ENCODE measurements at regions not wholly inside any gene's neighbourhood (a gene's known extent, or its start where the extent isn't known, plus 50 kb on each side); places are given as distances from the start of the nearest gene placed in this dataset.

DNA sequence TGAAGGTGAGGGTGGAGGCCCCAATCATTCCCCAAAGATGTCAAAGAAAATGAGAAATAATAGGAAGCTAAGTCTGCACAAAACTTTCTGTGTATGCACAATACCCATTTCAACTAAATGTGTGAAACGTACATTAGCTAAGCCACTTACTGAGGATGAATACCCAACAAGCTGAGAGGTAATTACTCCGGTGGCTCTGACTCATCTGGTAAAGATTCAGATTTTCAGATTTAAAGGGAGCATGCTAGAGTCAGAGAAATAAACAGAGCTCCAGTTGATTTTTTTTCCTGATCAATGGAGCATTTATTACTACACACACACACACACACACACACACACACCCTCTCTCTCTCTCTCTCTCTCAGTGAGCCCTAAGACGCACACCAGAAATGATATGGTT lies 194.8 kb upstream of the ARGLU1 start:
- Mint-ChIP-seq H3K9me3 (peaks cover 2% of the 10 kb centered on the region), H3K27me3 (ENCODE audit: low read depth) (no peaks in the 10 kb centered on the region), H3K4me3 (no peak overlapping the region), H3K36me3 (ENCODE audit: low read depth) (peaks cover 3% of the 10 kb centered on the region), H3K4me1 (peaks cover 9% of the 10 kb centered on the region), H3K27ac (ENCODE audit: unreplicated experiment) (no peak overlapping the region)
- DNase-seq (ENCODE audit: low read depth, low spot score) = no peak
- TF ChIP-seq, protein P1, sequence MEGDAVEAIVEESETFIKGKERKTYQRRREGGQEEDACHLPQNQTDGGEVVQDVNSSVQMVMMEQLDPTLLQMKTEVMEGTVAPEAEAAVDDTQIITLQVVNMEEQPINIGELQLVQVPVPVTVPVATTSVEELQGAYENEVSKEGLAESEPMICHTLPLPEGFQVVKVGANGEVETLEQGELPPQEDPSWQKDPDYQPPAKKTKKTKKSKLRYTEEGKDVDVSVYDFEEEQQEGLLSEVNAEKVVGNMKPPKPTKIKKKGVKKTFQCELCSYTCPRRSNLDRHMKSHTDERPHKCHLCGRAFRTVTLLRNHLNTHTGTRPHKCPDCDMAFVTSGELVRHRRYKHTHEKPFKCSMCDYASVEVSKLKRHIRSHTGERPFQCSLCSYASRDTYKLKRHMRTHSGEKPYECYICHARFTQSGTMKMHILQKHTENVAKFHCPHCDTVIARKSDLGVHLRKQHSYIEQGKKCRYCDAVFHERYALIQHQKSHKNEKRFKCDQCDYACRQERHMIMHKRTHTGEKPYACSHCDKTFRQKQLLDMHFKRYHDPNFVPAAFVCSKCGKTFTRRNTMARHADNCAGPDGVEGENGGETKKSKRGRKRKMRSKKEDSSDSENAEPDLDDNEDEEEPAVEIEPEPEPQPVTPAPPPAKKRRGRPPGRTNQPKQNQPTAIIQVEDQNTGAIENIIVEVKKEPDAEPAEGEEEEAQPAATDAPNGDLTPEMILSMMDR (conservative IDR thresholded peaks at IDR 0.05) = no peak

DNA sequence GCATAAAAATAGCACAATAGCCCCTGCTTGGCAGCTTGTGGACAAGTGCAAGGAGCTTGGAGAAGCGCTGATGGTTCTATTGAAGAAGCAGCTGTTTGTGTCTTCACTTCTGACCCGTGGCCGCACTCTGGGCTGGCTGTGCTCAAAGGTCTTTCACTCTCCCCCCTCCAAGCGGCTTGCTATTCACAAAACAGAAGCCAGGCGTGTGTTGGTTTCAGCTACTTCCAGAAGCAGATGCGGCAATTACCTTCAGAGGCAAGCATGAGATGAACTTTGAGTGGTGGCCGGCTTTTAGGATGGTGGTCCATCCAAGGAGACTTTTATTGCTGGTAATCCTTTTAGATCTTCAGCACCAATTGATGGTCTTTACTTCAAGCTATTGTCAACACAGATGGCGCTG lies 188.5 kb upstream of the ARGLU1 start:
- Mint-ChIP-seq H3K36me3 (ENCODE audit: low read depth) (no peaks in the 10 kb centered on the region), H3K27ac (ENCODE audit: unreplicated experiment) (peak overlapping the region; percentile 98), H3K27me3 (ENCODE audit: low read depth) (no peaks in the 10 kb centered on the region), H3K9me3 (no peaks in the 10 kb centered on the region), H3K4me3 (peak overlapping the region; percentile 50), H3K4me1 (peaks cover 61% of the 10 kb centered on the region)
- TF ChIP-seq, protein P1 (conservative IDR thresholded peaks at IDR 0.05) = no peak
- peak; percentile 56 for DNase-seq (ENCODE audit: low read depth, low spot score)

DNA sequence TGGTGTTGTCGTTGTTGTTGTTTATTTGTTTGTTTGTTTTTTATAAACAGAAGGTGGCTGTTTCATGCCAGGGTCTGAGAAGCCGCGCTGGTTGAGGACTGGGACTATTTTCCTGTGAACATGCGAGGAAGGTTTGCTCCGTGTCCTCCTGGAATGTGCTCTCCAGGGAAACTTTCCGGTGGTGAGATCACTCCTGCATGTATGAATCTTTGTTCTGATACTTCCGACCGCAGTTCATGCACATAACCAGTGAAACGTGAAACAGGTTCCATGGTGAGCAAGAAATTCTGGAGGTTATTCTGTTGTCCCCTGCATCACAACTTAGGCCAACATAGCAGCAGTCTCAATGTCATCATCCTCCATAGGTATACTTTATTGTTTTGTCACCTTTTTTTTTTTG lies 187.6 kb upstream of the ARGLU1 start:
- no peaks in the 10 kb centered on the region for H3K27me3 Mint-ChIP-seq (ENCODE audit: low read depth)
- H3K9me3 Mint-ChIP-seq = no peaks in the 10 kb centered on the region
- TF ChIP-seq, protein P1 (conservative IDR thresholded peaks at IDR 0.05) = no peak
- H3K36me3 Mint-ChIP-seq (ENCODE audit: low read depth) = no peaks in the 10 kb centered on the region
- DNase-seq (ENCODE audit: low read depth, low spot score) = no peak
- H3K4me3 Mint-ChIP-seq = peak overlapping the region; percentile 82
- peak overlapping the region; percentile 98 for H3K27ac Mint-ChIP-seq (ENCODE audit: unreplicated experiment)
- peaks cover 61% of the 10 kb centered on the region for H3K4me1 Mint-ChIP-seq

DNA sequence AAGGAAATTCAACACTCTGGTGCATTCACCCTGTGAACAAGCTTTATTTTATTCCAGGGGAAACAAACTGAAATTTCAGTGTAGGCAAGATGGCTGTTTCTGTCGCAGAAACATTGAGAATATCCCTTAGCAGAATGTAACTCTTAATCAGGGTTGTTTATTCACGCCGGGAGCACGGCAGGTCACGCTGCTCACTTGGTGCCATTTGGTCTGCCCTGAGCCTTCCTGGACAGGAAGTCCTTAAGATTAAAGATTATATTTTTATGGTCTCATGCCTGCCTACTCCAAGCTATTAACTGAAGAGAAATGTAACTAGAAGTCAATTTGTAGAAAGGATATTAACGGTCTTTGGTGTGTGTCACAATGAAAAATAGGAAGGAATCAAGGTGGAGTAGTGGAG lies 185.3 kb upstream of the ARGLU1 start:
- H3K36me3 Mint-ChIP-seq (ENCODE audit: low read depth) = no peaks in the 10 kb centered on the region
- H3K4me1 Mint-ChIP-seq = peaks cover 57% of the 10 kb centered on the region
- H3K27me3 Mint-ChIP-seq (ENCODE audit: low read depth) = no peaks in the 10 kb centered on the region
- peak overlapping the region; percentile 67 for H3K4me3 Mint-ChIP-seq
- TF ChIP-seq, protein P1 (conservative IDR thresholded peaks at IDR 0.05) = no peak
- peak overlapping the region; percentile 86 for H3K27ac Mint-ChIP-seq (ENCODE audit: unreplicated experiment)
- no peaks in the 10 kb centered on the region for H3K9me3 Mint-ChIP-seq
- no peak for DNase-seq (ENCODE audit: low read depth, low spot score)

DNA sequence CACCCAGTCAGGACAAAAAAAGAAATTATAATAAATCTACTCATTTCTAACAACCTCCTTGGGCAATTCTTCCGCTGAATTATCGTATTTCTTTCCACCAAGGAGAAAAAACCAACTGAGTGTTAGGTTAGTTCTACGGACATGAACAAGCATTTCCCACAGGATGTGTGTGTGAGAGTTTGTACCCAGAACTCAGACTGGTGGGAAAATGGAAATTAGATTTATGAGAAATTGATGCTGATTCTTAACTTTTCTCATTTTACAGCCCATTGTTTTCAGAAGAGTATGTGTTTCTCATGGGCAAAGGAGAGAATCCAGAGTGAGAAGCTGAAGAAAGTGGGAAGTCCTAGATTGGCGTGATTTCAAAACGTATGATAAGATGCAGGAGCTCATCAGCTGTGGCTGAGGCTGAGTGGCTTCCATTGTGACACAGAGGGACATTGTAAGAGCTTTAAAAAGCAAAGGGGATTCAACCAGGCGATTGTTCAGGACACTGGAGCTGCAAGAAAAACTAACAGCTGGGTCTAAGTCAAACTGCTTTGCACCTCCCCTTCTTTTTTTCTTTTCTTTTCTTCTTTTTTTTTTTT lies 184.7 kb upstream of the ARGLU1 start:
- DNase-seq (ENCODE audit: low read depth, low spot score) = no peak
- H3K36me3 Mint-ChIP-seq (ENCODE audit: low read depth) = no peaks in the 10 kb centered on the region
- TF ChIP-seq, protein P1 (conservative IDR thresholded peaks at IDR 0.05) = no peak
- peak overlapping the region; percentile 70 for H3K4me3 Mint-ChIP-seq
- no peaks in the 10 kb centered on the region for H3K9me3 Mint-ChIP-seq
- H3K4me1 Mint-ChIP-seq = peaks cover 52% of the 10 kb centered on the region
- peak overlapping the region; percentile 96 for H3K27ac Mint-ChIP-seq (ENCODE audit: unreplicated experiment)
- H3K27me3 Mint-ChIP-seq (ENCODE audit: low read depth) = no peaks in the 10 kb centered on the region

All from neural crest cell (in vitro differentiated cells).